Natural killer cell (primary cell): ENCODE measurements at regions not wholly inside any gene's neighbourhood (a gene's known extent, or its start where the extent isn't known, plus 50 kb on each side); places are given as distances from the start of the nearest gene placed in this dataset.
A peak's percentile ranks its signal among the peaks of the same experiment; 100 is the strongest.

Experiments
- ATAC-seq, 3 donors: fragments of 150-1000 bp in 2 of 3; fragments of 200-7000 bp in 1 of 3; cut with Tn5 transposase; 1 replicate in 1 of 3; 2 replicates in 2 of 3; pipeline ENCODE4 v1.10.0; 2021; ENCODE audit warnings: mild to moderate bottlenecking in 2 of 3, moderate library complexity in 2 of 3
- DNase-seq, 2 donors: peaks; one replicate each; pipeline versions ENCODE4 v3.0.0 to v3.0.0-alpha.2; 2013 to 2021; ENCODE audit warnings: mixed read lengths in 1 of 2
- H3K27ac ChIP-seq: one replicate; pipeline ENCODE4 v1.5.1; 2013; ENCODE audit warnings: mild to moderate bottlenecking, low read length
- H3K27me3 ChIP-seq: one replicate; pipeline ENCODE4 v1.6.1; 2013; ENCODE audit warnings: low read length; ENCODE audit not compliant: control insufficient read depth, insufficient read depth
- H3K36me3 ChIP-seq: one replicate; pipeline ENCODE4 v1.6.1; 2013; ENCODE audit warnings: low read length; ENCODE audit not compliant: control insufficient read depth, insufficient read depth
- H3K4me1 ChIP-seq: one replicate; pipeline ENCODE4 v1.6.1; 2013; ENCODE audit warnings: low read length; ENCODE audit not compliant: control insufficient read depth, insufficient read depth
- H3K4me3 ChIP-seq: one replicate; pipeline ENCODE4 v1.5.1; 2013; ENCODE audit warnings: low read length
- H3K9me3 ChIP-seq: one replicate; pipeline ENCODE4 v1.6.1; 2013; ENCODE audit warnings: low read length; ENCODE audit not compliant: control insufficient read depth, insufficient read depth
- H3K27ac Mint-ChIP-seq, 2 donors: one replicate each; pipeline ENCODE4 v1.8.0; 2022; ENCODE audit warnings: mild to moderate bottlenecking in 2 of 2, mixed read lengths in 2 of 2, moderate library complexity in 1 of 2
- H3K27me3 Mint-ChIP-seq, 2 donors: one replicate each; pipeline ENCODE4 v1.8.0; 2022; ENCODE audit warnings: low read depth in 2 of 2, mixed read lengths in 2 of 2
- H3K36me3 Mint-ChIP-seq: one replicate; pipeline ENCODE4 v1.8.0; 2022; ENCODE audit warnings: mixed read lengths
- H3K4me1 Mint-ChIP-seq, 2 donors: one replicate each; pipeline ENCODE4 v1.8.0; 2022; ENCODE audit warnings: mixed read lengths in 2 of 2
- H3K4me3 Mint-ChIP-seq: one replicate; pipeline ENCODE4 v1.8.0; 2022; ENCODE audit warnings: mild to moderate bottlenecking, moderate library complexity, mixed read lengths
- H3K9me3 Mint-ChIP-seq, 2 donors: one replicate each; pipeline ENCODE4 v1.8.0; 2022; ENCODE audit warnings: mixed read lengths in 2 of 2
- WGBS: methylation state at CpG from one replicate; pipeline ENCODE4 v1.1.7; 2013; ENCODE audit warnings: missing lambda C conversion rate; ENCODE audit not compliant: insufficient coverage; 5-methylcytosine and 5-hydroxymethylcytosine counted together
- intact Hi-C: fragments of 100-400 bp; cut with micrococcal nuclease; formaldehyde crosslinking; loops from one replicate; pipeline ENCODE4 v1.14.2; 2022
- TF ChIP-seq, protein P1 (sequence below): fragments of 200-600 bp; IDR thresholded peaks from one replicate; pipeline ENCODE4 v1.8.0; 2022; ENCODE audit warnings: antibody characterized with exemption

DNA sequence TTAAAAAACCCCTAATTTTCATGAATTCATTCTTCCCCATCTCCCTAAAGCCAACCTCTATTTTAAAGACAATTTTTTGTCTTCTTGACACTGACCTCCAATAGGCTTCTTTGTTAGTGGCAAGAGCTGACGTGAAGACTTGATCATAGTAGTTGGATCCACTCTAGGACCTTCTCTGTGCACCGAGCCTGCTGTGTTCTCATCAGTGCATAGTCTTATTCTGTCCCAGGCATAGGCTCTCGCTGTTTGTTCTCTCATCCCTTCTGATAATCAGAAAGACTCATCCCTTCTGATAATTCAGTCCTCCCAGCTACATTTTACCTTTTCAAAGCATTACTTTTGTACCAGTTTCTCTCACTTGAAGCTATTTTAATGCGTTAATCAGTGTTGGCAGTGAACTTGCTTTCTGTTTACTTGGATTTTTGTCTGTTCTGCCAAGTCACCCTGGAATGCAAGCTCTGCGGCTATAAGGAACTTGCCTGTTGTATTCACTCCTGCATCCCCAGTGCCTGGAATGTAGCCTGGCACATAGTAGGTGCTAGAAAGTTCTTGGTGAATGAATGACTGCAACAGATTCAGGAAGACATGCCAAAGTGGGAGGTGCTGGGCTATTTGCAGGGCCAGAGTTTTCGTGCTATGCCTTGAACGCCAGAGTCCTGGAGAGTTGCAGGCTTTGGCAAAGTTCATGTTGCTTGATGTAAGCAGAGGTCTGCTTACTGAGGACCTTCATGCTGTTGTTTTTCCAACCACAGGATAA lies 147.6 kb upstream of the MPHOSPH6 start:
- no peak overlapping the region for H3K27ac ChIP-seq
- WGBS: 89% methylated on average over 7 of the region's 7 CpGs
- Mint-ChIP-seq H3K9me3 (peaks cover 2 to 8% of the 10 kb centered on the region in 2 donors), H3K4me3 (no peak overlapping the region), H3K4me1 (no peaks in the 10 kb centered on the region), H3K27ac (no peak overlapping the region), H3K27me3 (peaks cover 12 to 29% of the 10 kb centered on the region in 2 donors), H3K36me3 (no peaks in the 10 kb centered on the region)
- H3K4me3 ChIP-seq: no peak overlapping the region
- no peaks in the 10 kb centered on the region for H3K4me1 ChIP-seq
- H3K27me3 ChIP-seq: no peaks in the 10 kb centered on the region
- TF ChIP-seq, protein P1, sequence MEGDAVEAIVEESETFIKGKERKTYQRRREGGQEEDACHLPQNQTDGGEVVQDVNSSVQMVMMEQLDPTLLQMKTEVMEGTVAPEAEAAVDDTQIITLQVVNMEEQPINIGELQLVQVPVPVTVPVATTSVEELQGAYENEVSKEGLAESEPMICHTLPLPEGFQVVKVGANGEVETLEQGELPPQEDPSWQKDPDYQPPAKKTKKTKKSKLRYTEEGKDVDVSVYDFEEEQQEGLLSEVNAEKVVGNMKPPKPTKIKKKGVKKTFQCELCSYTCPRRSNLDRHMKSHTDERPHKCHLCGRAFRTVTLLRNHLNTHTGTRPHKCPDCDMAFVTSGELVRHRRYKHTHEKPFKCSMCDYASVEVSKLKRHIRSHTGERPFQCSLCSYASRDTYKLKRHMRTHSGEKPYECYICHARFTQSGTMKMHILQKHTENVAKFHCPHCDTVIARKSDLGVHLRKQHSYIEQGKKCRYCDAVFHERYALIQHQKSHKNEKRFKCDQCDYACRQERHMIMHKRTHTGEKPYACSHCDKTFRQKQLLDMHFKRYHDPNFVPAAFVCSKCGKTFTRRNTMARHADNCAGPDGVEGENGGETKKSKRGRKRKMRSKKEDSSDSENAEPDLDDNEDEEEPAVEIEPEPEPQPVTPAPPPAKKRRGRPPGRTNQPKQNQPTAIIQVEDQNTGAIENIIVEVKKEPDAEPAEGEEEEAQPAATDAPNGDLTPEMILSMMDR: no peak
- ATAC-seq (no peak), DNase-seq (no peak)
- intact Hi-C loops: no loop called here
- H3K9me3 ChIP-seq: no peaks in the 10 kb centered on the region
- H3K36me3 ChIP-seq: no peaks in the 10 kb centered on the region

DNA sequence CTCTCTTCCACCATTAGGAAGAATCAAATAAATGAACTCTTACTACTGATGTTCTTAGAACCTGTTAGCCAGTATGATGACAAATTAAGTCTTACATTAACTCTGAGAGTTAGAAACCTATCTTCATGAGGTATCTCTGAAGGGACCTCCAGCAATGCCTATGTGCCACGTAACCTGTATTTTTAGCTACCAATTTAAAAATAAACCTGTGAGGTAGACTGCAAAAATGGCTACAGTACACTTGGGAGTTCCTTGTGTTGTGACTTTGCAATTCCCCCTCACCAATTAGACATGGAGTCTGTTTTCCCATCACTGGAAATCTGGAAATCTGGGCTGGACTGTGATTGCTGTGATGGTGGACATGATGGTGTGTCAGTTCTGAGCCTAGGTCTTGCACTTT lies 143.7 kb upstream of the MPHOSPH6 start:
- Mint-ChIP-seq H3K4me1 (peaks cover 0 to 9% of the 10 kb centered on the region in 2 donors), H3K4me3 (no peak overlapping the region), H3K9me3 (peaks cover 3 to 4% of the 10 kb centered on the region in 2 donors), H3K27ac (no peak overlapping the region), H3K27me3 (peaks cover 0 to 7% of the 10 kb centered on the region in 2 donors), H3K36me3 (no peaks in the 10 kb centered on the region)
- intact Hi-C loops: no loop called here
- Histone ChIP-seq H3K4me1 (no peaks in the 10 kb centered on the region), H3K4me3 (no peak overlapping the region), H3K27ac (no peak overlapping the region), H3K27me3 (no peaks in the 10 kb centered on the region), H3K9me3 (no peaks in the 10 kb centered on the region), H3K36me3 (no peaks in the 10 kb centered on the region)
- TF ChIP-seq, protein P1: no peak
- ATAC-seq (no peak), DNase-seq (no peak)
- WGBS: 100% methylated on average over 1 of the region's 1 CpG

GRCh38 chr16:82311528-82311927 lies 141.5 kb upstream of the MPHOSPH6 start:
- Mint-ChIP-seq H3K36me3 (no peaks in the 10 kb centered on the region), H3K4me1 (peaks cover 0 to 9% of the 10 kb centered on the region in 2 donors), H3K4me3 (no peak overlapping the region), H3K9me3 (peaks cover 3 to 4% of the 10 kb centered on the region in 2 donors), H3K27me3 (peaks cover 0 to 2% of the 10 kb centered on the region in 2 donors), H3K27ac (peak overlapping the region; percentile 2 to 16)
- Histone ChIP-seq H3K27me3 (no peaks in the 10 kb centered on the region), H3K27ac (no peak overlapping the region), H3K4me1 (no peaks in the 10 kb centered on the region), H3K9me3 (no peaks in the 10 kb centered on the region), H3K4me3 (no peak overlapping the region), H3K36me3 (no peaks in the 10 kb centered on the region)
- WGBS: 78% methylated on average over 5 of the region's 5 CpGs
- ATAC-seq: peak in 1 of 3 donors; percentile 51
- TF ChIP-seq, protein P1: no peak
- no peak for DNase-seq
- intact Hi-C loops: no loop called here
